HG03442 (cell line): ENCODE measurements at regions not wholly inside any gene's neighbourhood (a gene's known extent, or its start where the extent isn't known, plus 50 kb on each side); places are given as distances from the start of the nearest gene placed in this dataset.

Experiments used
- ATAC-seq: cut with Tn5 transposase; IDR thresholded peaks from one replicate; pipeline ENCODE4 v1.9.1; 2021; ENCODE audit warnings: mild to moderate bottlenecking, moderate library complexity; ENCODE audit not compliant: unreplicated experiment

DNA sequence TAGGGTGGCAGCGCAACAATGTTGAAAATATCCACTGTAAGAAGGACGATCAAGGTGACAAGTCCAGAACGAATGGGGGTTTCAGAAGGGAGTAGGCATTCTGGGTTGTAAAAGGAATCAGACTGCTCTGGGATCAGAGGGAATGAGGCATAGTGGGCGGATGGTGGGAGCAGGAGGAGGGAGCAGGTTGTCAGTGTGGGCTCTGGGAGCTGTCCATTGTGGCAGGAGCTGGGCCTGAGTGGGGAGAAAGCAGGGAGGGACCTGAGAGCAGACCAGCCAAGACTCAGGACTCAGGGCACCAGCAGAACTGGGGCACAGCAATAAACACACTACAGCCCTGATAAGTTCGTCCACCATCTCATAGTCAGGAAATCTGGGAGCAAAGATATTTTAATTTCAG, 292.6 kb upstream of the MKI67 start:
- no peak for ATAC-seq

GRCh38 chr10:128419466-128420019, 293.3 kb upstream of the MKI67 start:
- ATAC-seq: no peak

DNA sequence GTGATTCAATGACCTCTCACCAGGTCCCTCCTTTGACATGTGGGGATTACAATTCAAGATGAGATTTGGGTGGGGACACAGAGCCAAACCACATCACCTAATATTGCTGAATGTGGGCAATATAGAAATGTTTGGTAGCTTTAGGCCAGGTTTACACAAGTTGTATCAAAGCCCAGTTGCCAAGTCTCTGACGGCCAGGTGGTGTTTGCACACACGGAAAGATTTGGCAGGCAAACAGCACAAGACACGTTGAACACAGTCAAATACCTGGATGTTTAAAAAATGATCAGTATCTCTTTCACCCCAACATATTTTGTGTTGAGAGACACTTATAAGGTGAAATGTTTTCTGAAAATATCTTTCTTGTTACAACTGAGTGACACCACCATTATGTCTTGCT, 294.4 kb upstream of the MKI67 start:
- ATAC-seq: no peak

- no peak for ATAC-seq
These were observed 295.3 kb upstream of the MKI67 start for GRCh38 chr10:128421371-128422160.

GRCh38 chr10:128422190-128422589, 296.0 kb upstream of the MKI67 start:
- ATAC-seq: no peak

DNA sequence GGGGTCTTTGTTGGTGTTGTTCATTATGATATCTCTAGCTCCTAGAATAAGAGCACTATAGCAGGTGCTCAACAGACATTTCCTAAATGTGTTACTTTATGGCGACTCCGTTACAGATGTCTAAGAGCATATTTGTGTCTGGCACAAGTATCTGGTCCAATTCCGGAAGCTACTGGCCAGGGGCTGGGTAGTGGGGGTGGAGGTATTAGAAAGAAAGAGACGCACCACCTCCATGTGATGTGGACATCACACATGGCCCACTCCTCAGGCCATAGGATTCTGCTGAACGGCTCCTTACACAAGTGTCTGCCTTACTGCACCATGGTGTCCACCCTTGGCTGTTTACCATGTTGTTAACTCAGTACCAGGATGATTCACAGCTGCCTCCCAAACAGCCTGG, 296.8 kb upstream of the MKI67 start:
- no peak for ATAC-seq

DNA sequence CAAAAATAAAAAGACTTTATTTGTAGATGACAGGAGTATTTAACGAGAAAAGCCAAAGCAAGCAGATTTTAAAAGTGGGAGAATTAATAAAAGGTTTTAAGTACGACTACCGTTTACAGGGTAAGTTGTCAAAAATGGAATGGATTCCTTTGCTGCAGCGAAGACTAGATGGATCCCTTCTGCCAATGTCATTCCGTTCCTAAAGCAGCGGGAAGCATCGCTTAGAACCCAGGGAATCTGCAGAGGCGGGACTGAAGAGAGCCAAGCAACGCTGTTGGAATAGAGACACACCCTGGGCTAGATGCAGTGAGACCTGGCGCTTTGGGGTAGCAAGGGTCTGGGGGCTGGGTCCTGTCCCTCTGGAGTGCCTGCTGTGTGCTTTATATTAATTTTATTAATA, 303.1 kb upstream of the MKI67 start:
- ATAC-seq: no peak

DNA sequence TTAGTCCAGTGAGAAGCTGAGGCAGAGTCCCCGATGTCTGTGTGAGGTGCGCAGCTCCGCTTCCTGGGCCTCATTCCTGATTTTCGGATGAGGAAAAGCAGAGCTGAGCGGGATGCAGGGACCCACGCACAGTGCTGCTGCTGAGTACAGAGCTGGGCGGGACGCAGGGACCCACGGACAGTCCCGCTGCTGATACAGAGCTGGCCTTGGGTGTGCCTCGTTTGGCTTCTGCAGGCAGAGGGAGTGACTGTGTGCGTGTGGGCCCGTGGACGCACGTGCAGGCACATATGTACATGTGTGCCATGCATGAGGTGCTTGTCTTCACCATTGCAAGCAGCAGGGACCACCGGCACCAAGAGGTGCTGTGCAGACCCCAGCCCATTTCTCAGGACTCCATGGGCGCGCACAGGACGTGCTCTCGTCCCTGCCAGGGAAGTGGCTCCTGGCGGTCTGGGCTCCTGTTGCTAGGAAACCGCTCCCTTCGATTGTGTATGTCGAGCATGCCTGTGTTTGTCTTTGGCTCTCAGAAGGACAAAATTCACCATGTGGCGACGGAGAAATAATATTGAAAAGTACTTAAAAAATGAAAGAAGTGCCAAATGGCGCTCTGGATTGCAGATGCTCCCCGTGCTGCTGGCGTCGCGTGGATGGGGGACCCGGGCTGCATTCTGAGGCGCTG, 303.8 kb upstream of the MKI67 start:
- no peak for ATAC-seq

DNA sequence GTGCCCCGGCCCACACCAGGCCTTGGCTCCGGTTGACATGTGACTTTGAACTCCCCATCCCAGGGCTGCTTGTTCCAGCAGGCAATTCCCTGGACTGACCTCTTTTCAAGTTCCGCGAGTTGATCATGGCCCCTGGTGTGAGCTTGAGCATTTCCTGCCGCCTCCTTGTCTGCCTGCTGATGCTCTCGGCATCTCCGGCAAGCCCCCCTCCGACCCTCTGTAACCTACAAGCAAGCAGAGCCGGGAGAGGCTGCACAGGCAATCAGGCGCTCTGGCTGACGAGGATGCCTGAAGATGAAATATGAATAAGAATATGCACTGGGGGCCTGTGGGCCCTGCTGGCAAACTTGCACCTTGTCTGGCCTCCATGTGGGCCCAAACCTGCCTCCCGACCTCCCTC, 304.9 kb upstream of the MKI67 start:
- no peak for ATAC-seq

DNA sequence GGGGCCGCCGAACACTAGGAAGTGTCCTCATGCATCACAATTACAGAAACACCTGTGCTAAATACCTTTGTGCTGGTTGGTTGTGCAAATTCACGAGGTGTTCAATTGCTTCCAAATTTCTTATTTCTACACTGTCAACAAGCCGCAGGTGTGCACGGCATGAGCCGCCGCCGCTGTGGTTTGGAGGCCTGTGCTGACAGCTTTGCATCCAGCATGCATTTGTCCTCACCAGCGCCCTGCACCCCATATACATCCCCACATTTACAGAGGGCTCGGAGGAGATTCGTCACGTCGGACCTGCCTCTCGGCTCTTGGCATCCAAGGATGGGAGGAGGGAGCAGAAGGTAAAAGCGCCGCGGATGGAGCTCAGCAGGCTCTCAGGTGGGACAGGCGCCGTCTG, 305.3 kb upstream of the MKI67 start:
- no peak for ATAC-seq

DNA sequence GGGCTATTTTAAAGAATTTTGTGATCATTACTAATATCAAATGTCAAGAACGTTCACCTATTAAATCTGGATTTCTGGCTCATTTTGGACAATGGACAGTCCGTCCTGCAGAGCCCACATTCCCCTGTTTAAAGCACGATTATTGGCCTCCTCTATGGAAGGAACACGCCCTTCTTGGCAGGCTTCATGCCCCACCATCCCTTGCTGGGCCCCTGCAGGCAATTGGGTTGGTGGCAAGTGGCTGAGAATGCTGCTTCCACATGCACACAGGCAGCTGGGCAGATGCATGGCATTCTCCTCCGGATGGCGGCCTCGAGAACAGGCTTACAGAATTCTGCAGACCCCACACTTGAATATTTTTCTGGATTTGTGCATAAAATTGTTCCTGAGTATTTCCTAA, 305.8 kb upstream of the MKI67 start:
- ATAC-seq: no peak

DNA sequence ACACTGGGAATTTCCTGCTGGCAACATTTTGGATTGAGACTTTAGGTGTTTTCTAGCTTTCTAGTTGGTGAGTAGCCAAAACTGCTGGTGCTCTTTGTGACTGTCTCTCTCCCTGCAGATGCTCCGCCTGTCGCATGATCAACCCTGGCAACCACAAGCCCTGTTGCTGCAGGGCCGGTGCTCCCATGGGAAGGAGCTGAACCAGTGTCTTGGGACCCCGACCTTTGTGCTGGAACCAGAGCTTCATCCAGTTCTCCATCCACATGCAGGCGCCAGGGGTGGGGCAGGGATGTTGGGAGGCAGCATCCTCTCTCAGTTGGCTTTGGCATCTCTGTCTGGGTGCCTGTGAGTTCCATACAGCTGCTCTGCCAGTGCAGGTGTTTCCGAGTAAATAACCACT, 306.2 kb upstream of the MKI67 start:
- ATAC-seq: no peak

GRCh38 chr10:128435811-128436210, 309.6 kb upstream of the MKI67 start:
- ATAC-seq: no peak

GRCh38 chr10:128437786-128438345, 311.6 kb upstream of the MKI67 start:
- no peak for ATAC-seq

- ATAC-seq: no peak
These were observed 312.3 kb upstream of the MKI67 start for GRCh38 chr10:128438417-128439063.

DNA sequence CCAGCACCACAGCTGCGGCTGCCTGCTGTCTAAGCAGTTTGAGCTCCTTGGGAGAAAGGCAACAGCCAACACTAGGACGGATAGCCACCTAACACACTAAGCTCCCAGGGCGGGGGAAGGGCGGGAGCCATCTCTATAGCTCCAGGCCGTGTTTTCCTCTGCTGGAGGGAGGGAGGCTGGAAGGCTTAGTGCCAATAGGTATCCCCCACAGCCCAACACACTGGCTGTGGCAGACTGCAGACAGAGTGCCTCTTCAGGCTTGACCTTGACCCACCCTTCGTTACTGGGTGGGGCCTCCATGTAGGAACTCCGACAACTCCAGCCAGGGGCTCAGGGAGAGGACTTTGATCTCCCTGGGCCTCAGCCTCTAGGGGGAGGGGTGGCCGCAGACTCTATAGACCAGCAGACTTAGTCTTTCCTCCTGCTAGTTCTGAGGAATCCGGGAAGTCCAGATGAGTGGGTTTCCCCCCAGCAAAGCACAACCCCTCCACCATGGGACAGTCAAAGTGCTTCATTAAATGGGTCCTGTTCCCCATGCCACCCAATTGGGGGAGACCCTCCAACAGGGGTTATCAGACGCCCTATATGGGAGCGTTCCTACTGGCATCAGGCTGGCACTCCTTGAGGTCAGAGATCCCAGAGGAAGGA, 314.4 kb upstream of the MKI67 start:
- no peak for ATAC-seq

- no peak for ATAC-seq
These were observed 317.8 kb upstream of the MKI67 start for GRCh38 chr10:128443925-128444518.

DNA sequence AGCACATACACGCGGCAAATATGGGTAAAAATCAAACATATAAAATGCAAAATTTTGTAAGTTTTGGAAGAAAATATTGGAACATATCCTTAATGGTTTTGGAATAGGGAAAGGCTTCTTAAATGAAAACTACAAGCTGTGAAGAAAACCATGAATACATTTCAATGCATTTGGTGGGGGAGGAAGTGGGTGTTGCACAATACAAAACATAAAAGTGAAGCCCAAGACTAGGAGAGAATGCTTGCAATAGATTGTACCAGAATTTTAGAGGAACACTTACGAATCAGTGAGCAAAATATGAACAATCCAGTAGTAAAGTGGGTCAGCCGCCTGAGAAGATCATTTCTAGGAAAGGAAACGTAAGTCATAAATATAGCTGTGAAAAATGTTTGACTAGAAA, 322.6 kb upstream of the MKI67 start:
- ATAC-seq: no peak

DNA sequence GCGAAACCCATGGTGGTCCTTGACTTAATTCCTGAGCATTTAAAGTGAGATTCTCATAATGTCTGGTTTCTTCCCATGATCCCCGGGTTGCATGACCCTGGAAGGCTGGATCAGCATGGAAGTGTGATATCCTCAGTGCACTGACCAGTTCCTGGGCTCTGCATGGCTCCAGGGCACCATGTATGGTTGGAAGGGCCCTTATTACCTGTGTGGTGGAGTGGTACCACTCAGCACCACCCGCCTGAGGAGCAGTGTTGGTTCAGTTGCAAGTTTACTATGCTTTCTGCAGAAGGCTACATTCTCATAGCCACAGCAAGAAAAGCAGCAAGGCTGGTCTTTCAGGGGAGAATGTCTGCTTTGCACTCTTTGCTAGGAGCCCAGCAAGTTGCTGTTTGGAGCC, 325.7 kb upstream of the MKI67 start:
- no peak for ATAC-seq

GRCh38 chr10:128456271-128456670, 330.0 kb upstream of the MKI67 start:
- no peak for ATAC-seq

DNA sequence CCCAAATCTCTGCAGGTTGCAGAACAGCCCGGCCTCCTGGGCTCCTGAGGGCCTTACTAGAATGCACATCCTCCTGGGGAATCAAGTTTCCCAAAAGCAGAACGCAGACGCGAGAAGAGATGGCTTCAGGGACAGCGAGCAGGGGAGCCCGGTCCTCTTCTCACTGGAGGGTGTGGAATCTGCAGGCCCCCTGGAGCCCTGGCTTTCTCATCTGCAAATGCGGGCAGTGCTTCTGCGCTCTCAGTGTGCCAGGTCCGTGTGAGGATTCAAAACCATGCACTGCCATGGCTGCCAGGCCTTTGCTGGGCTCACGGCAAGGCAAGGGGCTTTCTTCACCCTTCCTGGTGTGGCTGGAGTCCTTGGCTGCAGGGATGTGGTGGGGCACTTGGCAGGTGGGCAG, 330.9 kb upstream of the MKI67 start:
- no peak for ATAC-seq
